ENCODE measurements at regions not wholly inside any gene's neighbourhood (a gene's known extent, or its start where the extent isn't known, plus 50 kb on each side); places are given as distances from the start of the nearest gene placed in this dataset.
"Not testable (repeated sequence)": the region's sequence is repeated elsewhere in the genome, so short reads cannot be mapped to it uniquely, and the experiment has no call there.

DNA sequence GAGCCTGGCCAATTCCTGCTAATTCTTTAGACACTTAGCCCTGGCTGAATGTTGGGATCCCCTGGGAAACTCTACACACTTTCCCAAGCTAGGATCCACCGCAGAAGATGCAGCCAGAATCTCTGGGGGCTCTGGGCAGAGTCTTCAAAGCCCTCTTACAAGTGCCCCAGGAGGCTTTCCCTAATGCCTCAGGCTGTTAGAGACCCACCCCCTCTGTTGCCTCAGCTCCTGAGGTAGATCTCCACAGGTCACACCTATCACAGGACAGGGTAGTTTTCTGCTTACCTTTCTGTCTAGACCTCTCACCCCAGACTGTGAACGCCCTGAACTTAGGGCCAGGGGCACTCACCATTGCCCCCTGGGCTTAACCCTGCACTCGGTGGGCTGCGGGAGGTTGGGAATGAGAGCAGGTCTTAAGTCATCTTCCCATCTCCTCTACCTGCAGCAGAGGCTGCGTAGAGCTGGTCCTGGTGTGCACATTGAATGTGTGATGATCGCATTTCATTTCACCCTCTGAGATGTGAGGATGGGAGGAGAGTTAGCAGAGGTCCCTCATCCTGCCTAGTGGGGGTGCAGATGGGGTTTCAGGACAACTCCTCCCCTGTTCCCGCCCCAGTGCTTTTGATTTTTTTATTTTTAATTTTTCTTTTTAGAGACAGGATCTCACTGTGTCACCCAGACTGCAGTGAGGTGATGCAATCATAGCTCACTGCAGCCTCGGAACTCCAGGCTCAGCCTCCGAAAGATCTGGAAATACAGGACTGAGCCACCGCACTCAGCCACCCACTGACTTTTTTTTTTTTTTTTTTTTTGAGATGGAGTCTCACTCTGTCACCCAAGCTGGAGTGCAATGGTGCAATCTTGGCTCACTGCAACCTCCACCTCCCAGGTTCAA, 89.0 kb upstream of the LHX1 start:
- DNase-seq, result peak; percentile 9

DNA sequence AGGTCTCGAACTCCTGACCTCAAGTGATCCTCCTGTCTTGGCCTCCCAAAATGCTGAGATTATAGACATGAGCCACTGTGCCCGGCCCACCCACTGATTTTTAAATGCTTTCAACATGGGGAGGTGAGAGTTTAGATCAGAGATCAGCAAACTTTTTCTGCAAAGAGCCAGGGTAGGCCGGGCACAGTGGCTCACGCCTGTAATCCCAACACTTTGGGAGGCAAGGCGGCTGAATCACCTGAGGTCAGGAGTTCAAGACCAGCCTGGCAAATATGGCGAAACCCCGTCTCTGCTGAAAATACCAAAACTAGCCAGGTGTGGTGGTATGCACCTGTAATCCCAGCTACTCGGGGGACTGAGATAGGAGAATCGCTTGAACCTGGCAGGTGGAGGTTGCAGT, 88.3 kb upstream of the LHX1 start:
- not testable (repeated sequence) for DNase-seq

DNA sequence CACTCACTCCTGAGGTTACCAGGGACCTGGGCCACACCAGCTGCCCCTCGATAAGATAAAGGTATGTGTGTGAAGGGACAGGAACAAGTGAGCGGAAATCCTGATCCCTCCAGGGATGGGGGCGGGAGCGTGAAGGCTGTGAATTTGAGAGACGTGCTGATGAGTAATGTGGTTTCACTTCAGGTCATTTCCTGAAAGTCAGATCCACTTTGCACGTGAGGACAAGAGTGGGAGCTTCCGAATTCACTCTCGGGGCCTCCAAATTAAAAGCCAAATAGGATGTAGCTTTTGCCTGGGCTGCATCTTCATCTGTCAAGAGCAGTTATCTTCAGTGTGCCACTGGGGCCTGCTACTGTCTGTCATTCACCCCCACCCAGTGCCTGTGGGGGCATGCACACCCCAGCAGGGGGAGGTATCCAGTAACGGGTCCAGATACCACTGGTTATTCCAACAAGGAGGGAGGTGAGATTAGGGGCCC, 87.4 kb upstream of the LHX1 start:
- peak; percentile 83 for DNase-seq

DNA sequence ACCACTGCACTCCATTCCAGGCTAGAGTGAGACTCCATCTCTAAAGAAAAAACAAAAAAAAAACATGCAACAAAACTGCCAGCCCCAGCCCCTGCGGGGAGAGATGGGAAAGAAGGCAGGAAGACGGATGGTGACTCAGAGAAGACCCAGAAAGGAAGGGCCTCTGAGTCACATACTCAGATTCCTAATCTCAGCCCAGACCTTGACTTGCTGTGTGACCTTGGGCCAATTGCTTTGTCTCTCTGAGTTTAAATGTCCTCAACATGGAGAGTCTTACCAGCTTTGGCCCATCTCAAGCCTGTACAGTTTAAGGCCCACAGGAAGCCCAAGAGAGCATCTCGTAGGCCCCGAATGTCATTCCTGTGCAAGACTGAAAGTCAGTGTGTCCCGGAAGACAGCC, 86.5 kb upstream of the LHX1 start:
- peak; percentile 90 for DNase-seq

DNA sequence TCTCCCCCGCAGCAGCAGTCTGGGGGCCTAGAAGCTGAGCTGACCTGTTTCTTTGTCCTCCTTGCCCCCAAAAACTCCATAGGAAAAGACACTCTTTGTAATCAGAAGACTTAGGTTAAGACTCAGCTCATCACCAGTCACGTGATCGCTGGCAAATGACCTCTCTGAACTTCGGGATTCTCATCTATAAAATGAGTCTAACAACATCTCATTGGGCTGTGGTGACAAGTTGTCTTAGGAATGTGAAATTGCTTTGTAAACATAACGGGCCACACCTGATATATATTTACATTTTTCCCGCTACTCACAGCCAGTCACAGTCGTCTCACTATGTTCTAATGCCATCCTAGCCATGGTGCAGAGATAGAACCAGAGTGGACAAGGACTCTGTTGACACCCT, 86.0 kb upstream of the LHX1 start:
- peak; percentile 40 for DNase-seq

DNA sequence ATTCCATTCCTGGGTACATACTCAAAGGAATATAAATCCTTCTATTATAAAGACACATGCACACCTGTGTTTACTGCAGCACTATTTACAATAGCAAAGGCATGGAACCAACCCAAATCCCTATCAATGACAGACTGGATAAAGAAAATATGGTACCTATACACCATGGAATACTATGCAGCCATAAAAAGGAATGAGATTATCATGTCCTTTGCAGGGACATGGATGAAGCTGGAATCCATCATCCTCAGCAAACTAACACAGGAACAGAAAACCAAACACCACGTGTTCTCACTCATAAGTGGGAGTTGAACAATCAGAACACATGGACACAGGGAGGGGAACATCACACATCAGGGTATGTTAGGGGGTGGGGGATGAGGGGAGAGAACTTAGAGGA, 84.8 kb upstream of the LHX1 start:
- not testable (repeated sequence) for DNase-seq

DNA sequence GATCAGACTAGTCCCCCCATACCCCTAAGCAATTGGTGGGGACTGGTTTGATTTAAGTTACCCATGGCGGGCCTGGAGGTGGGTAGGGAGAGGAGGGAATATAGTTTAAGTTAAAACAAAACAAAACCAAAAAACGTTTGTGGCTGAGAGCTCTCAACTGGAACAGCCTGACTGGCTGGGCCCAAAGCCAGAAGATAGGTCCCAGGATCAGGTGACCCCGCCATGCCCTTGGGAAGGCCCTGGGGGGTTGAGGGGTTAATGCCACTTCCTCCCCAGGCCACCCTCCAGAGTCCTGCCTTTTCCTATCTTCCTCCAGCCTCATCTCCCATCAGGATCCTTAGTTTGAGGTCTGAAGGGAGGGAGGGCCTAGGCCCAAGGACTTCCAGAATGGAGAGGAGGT, 82.3 kb upstream of the LHX1 start:
- DNase-seq, result no peak

DNA sequence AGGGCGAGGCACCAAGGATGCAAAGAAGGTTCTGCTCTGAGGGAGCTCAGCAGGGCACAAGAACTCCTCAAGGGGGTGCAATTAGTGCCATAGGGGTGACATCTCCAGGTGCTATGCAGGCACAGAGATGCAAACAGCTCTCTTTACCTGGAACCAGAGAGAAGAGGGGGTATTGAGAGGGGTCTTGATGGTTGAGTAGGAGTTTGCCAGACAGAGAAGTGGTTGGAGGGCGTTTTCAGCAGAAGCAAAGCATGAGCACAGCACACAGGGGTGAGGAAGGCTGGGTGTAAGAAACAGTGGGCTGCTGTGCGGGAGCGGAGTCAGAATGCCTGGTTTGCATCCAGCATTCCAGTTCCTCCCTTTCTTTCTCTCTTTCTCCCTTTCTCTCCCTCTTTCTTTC, 81.8 kb upstream of the LHX1 start:
- DNase-seq, result no peak

DNA sequence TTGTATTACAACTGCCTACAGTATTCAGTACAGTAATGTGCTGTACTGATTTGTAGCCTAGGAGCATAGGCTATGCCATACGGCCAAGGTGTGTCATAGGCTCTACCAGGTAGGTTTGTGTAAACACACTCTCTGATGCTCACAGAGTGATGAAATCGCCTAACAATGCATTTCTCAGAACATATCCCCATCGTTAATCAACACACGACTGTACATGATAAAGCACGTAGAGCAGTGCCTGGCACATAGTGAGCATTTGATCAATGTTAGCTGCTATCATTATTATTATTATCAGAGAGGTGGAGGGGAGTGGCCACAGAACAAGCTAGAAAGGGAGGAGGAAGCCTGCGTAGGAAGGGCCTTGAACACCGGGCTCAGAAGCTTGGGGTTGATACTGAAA, 81.1 kb upstream of the LHX1 start:
- DNase-seq, result no peak

DNA sequence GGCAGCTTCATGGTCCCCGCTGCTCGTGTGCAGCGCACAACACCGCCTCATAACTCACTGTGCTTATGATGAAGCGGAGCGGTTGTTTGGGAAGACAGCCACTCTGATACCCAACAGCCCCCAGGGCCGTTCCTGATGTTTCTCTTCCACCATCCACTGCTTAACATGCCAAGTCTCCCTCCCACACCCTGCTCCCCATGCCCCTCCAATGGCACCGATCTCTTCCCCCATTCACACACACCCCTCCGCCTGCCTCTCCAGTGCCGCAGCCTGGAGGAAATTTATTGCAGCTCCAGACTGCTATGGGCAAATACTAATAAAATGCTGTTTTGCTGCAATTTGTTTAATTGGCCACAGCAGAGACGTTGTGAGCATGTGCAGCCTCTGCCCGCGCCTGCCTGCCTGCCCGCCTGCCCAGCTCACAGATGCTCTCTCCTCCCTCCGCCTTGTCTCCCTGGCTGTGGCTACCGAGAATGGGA, 80.3 kb upstream of the LHX1 start:
- no peak for DNase-seq

DNA sequence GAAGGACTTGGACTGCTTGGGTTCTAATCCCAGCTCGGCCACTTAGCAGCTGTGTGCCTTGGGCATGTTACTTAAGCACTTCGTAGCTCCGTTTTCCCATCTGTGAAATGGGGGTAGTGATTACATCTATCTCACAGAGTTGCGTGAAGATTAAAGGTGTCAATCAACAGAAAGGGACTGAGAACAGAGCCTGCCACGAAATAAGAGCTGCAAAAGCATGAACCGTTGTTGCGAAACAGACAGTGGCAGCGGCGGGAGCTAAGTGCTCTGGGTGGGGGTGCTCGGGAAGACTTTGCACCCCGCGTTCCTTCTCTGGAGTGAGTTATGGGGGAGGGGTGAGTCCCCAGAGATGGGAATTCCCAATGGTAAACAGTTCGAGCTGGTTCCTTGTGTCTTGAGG, 79.6 kb upstream of the LHX1 start:
- no peak for DNase-seq

DNA sequence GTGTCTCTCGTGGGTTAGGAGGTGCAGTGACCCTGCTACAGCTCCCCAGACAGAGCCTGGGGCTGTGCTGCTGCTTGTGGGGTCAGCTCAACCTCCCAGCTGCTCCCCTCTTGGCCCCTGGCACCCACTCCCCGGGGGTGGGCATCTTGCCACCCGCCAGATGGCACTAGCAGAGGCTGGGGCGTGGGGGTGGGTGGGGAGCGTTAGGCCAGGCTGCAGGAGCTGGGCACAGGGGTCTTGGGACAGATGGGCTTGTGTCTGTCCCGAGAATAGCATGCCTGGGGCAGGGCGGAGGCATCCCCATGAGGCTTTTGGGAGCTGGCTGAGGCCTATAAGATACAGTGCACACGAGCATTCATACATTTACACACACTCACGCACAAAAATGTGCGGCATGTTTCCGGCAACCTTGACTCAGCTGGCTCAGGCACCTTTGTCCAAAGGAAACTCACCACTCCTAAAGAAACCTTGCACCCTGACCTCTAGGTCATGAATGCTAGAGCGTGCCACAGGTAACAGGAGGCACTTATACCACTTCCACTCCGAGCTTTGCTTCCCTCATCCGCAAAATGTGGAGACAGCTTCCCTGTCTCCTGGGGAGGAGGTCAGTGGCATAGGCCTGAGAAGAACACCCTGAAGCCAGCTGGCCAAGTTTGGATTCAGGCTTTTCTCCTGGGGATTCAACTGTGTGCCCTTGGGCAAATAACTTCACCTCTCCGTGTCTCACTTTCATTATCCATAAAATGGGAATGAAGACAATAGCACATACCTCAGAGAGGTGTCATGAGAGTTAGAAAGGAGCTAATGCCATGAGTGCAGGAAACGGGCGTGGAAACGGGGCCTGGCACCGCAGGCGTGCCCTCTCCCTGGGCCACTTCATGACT, 78.9 kb upstream of the LHX1 start:
- no peak for DNase-seq

DNA sequence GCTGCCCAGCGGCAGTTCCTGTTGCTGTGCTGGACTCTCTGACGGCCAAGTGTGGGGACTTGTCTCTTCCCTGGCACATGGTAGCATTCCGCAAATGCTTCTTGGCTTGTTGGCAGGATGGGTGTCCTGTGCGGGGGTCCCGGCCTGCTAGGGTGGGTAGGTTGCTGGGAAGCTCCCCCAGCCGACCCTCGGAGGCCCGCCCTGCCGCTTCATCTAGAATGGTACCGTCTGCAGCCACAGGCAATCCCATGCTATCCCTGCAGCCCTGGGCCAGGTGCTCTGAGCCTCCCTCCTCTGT, 78.3 kb upstream of the LHX1 start:
- no peak for DNase-seq

DNA sequence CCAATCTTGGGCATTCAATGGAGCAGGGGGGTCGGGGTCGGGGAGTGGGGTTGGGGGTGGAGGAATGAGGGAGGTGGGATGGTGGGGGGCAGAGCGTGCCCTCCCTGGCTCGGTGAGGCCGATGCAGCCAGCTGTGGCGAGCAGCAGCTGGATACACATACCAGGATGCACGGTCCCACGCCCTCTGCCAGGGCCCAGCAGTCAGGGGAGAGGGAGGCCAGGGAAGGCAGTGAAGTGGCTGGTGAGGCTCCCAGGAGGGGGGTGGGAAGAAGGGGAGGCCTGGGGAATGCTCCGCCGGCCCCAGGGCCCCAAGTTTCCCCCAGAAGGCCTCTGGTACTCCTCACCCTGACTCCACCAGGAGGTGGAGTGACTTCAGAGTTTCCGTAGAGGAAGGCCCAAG, 77.6 kb upstream of the LHX1 start:
- no peak for DNase-seq

DNA sequence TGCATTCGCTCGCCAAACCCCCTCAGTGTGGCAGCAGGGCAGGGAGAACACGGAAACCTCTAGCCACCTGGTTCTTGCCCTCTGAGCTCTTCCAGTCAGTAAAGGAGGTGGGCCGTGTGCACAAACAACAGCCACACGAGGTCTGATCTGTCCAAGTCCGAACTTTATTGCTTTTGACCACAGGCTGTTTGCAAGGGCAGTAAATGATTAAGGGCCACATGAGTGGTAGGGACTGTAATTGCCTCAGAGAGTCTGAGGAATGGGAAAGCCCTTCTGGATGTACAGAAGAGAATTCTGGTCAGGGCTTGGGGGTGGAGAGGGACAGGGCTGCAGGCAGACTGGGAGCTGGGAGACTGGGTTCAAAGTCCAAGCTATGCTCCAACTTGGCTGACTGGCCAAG, 75.7 kb upstream of the LHX1 start:
- no peak for DNase-seq

DNA sequence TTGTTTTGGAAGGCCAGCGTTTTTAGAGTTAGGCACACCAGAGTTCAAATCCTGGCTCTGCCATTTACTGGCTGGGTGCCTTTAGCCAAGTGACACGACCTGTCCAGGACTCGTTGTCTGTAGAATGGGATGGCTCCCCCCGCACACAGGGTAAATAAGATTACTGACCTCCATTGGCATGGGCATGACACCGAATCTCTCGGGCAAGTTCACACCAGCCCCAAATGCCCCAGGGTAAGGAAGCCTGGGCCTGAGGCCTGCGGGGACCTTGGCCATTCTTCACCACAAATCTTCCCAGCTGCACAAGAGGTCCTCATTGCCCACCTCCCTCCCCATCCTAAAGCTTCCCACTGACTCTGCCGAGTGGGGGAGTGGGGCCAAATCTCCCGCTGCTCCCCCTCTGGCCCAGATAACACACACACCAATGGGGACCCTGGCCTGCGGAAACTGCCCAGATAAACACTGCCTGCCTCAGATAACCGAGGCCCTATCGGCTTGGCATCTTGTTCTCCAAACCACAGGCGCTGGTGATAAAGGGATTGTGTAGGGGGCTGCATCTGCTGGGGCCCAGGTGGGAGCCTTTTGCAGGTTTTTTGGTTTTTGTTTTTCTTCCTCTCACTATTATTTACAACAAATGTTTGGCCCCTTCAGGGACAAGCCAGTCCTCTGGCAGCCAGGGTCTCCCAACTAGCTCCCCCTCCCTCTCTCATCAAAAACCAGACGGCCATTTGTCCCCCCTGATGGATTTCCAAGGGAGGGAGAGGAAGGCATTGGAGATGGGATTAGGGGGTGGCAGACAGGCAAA, 75.0 kb upstream of the LHX1 start:
- no peak for DNase-seq

DNA sequence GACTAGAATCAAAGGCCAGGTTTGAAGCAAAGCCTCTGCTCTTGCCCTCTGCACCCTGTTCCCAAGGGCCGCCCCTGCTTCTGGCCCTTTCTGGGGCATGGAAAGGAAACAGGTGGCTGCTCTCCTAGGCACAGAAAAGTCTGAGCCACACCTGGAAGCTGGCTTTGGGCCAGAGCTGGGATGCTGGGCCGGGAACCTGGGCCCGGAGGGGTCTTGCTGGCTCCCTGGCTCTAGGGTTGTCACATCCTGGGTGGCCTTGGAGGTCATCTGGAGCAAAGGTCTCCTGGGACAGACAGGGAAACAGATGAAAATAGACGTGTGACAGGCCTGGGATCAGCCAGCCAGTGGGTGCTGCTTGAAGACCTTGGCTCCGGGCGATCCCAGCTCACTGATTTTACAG, 74.1 kb upstream of the LHX1 start:
- DNase-seq, result no peak

DNA sequence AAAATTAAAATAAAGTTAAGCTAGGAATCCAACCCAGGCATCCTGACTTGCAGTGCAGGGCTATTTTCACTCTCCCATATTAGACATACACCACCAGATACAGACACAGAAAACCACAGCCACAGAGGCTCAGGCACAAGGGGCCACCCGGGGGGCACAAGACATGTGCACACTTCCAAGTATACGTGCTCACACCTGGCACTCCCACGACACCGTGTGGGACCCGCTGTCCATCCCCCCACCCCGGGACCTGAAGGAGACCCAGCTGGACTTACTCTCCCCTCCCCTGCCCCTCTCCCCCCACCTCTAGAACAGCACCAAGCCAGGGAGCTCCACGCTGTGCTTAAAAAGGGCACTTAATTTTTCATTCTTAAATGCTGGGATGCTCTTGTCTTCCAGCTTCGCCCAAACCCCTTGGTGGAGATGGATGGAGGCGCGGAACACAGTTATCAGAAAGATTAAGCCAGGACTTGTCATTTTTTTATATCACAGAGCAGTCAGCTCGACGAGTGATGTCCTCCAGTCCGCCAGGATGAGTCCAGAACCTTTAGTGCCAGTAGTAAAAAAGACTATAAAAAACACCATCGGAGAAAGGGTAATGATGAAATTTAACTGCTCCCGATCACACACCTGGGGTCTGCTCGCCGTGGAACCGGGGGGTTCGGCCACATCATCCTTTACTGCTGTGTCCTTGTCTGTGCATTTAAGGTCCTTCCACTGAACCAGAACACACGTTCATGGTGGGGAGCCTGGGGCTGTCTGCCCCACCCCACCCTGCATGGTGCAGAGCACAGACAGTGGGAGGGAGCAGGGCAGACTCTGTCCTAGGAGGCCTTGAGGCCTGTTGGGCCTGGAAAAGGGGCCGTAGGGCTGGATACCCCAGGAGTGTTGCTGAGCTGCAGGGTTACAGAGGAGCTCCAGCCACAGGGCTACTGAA, 73.3 kb upstream of the LHX1 start:
- DNase-seq, result no peak

DNA sequence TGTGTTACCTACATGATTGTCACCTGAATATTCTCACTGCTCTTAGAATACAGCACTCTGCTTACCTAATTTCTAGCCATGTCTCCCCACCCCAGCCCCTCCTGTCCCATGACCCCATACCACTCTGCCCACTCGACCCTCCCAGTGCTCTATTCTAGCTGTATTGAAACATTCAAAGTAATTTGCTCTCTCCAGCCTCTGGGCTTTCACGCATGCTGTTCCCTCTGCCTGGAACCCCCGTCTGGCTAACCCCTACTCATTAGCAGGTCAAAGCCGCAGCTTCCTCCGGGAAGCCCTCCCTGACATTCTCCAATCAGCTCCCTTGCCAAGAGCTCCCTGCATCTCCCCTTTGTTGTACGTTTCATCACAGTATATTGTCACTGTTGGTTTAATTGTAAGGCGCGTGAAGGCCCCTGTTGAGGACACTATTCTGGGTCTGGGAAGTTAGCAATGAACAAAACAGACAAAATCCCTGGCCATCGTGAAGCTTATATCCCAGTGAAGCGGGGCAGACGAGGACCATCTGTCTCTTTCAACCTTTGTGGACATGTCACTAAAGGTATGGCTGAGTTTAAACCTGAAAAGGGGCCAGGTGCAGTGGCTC, 72.3 kb upstream of the LHX1 start:
- no peak for DNase-seq

DNA sequence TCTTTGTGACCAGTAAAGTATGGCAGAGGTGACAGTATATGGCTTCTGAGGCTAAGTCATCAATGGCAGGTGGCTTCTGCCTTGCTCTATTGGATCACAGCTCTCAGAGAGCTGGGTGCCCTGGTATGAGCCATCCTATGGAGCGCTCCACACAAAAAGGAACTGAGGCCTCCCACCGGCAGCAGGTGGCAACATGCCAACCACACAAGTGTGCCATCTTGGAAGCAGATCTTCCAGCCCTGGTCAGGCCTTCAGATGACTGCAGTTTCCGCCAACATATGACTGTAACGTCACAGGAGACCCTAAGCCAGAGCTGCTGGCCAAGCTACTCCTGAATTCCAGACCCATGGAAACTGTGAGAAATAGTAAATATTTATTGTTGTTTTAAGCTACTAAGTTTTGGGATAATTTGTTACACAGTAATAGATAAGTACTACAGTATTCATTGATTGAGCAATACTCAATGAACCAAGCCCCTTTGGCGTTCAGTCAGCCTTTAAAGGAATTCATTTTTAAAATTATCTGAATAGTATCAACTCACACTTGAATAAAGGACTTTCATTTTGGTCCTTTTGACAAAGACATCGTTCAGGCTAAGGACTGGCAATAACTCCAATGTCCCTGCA, 69.4 kb upstream of the LHX1 start:
- no peak for DNase-seq

DNA sequence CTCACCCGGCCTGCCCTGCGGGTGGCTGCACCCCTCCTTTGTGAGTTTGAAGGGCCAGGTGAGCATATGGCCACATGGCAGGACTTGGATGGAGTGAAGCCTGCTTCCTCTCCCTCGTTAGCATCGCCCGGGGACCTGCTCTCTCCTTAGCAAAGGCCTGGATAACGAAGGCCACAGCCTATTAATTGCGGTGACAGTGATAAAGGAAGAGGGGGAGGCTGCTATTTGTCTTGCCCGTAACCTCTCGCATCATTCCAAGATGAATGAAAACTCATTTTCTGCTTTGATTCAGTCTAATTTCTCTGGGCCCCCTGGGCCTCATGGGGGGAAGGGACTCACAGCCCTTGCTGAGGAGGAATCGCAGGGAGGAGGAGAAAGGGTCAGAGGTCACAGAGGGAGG, 68.5 kb upstream of the LHX1 start:
- DNase-seq, result no peak
